ENCODE measurements at regions not wholly inside any gene's neighbourhood (a gene's known extent, or its start where the extent isn't known, plus 50 kb on each side); places are given as distances from the start of the nearest gene placed in this dataset.

- Mint-ChIP-seq H3K27me3 (ENCODE audit: low read depth in 2 of 2) (no peaks in the 10 kb centered on the region), H3K4me3 (no peak overlapping the region)
Measured at GRCh38 chr7:136526408-136527105, 341.9 kb upstream of the CHRM2 start.

DNA sequence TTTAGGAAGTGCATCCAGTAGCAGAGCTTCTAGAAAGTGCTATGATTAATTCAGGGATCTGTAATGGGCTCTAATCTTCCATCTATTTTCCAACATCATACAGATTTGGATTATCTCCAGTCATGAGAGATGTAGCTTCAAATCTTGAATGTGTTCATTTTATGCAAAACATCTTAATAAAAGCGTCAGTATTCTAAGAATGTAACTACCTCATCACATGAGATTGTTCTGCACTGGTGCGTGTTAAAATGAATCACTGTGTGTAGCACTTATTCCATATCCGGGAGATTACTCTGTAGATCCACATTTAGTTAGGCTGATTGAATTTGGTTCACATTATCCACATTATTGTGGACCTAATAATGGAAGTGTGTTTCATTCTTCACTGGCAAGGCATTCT, 344.9 kb upstream of the CHRM2 start:
- H3K4me1 Mint-ChIP-seq, result no peaks in the 10 kb centered on the region
- DNase-seq (no peak), ATAC-seq (no peak)
- no peaks in the 10 kb centered on the region for H3K36me3 Mint-ChIP-seq
- H3K9me3 Mint-ChIP-seq, result peaks cover 9 to 28% of the 10 kb centered on the region in 2 donors
- intact Hi-C loops (cut with micrococcal nuclease), result no loop called here
- H3K4me3 Mint-ChIP-seq, result no peak overlapping the region
- Histone ChIP-seq H3K9me3 (ENCODE audit: control insufficient read depth, insufficient read depth, low read length) (peaks cover 14% of the 10 kb centered on the region), H3K27me3 (ENCODE audit: control insufficient read depth, insufficient read depth, low read length) (no peaks in the 10 kb centered on the region), H3K4me1 (ENCODE audit: control insufficient read depth, insufficient read depth, low read length) (no peaks in the 10 kb centered on the region), H3K27ac (ENCODE audit: low read length) (no peak overlapping the region), H3K36me3 (ENCODE audit: control insufficient read depth, insufficient read depth, low read length) (no peaks in the 10 kb centered on the region), H3K4me3 (ENCODE audit: low read length) (no peak overlapping the region)
- H3K27ac Mint-ChIP-seq, result no peak overlapping the region
- no peaks in the 10 kb centered on the region for H3K27me3 Mint-ChIP-seq (ENCODE audit: low read depth in 2 of 2)
- no peak for TF ChIP-seq CTCF (IDR thresholded peaks at IDR 0.05)
- 94% methylated on average over 3 of the region's 3 CpGs for WGBS (ENCODE audit: insufficient coverage)

More at GRCh38 chr7:136526408-136527105, 341.9 kb upstream of the CHRM2 start:
- no peaks in the 10 kb centered on the region for H3K4me1 ChIP-seq (ENCODE audit: control insufficient read depth, insufficient read depth, low read length)
- no peak overlapping the region for H3K27ac Mint-ChIP-seq
- intact Hi-C loops (cut with micrococcal nuclease), result no loop called here
- ATAC-seq (no peak), DNase-seq (no peak)
- 86% methylated on average over 7 of the region's 7 CpGs for WGBS (ENCODE audit: insufficient coverage)
- H3K4me3 ChIP-seq (ENCODE audit: low read length), result no peak overlapping the region
- H3K9me3 ChIP-seq (ENCODE audit: control insufficient read depth, insufficient read depth, low read length), result peaks cover 14% of the 10 kb centered on the region
- TF ChIP-seq CTCF (IDR thresholded peaks at IDR 0.05), result no peak
- H3K4me1 Mint-ChIP-seq, result no peaks in the 10 kb centered on the region
- peaks cover 7 to 23% of the 10 kb centered on the region in 2 donors for H3K9me3 Mint-ChIP-seq
- H3K36me3 Mint-ChIP-seq, result no peaks in the 10 kb centered on the region
- H3K36me3 ChIP-seq (ENCODE audit: control insufficient read depth, insufficient read depth, low read length), result no peaks in the 10 kb centered on the region
- no peak overlapping the region for H3K27ac ChIP-seq (ENCODE audit: low read length)
- no peaks in the 10 kb centered on the region for H3K27me3 ChIP-seq (ENCODE audit: control insufficient read depth, insufficient read depth, low read length)

DNA sequence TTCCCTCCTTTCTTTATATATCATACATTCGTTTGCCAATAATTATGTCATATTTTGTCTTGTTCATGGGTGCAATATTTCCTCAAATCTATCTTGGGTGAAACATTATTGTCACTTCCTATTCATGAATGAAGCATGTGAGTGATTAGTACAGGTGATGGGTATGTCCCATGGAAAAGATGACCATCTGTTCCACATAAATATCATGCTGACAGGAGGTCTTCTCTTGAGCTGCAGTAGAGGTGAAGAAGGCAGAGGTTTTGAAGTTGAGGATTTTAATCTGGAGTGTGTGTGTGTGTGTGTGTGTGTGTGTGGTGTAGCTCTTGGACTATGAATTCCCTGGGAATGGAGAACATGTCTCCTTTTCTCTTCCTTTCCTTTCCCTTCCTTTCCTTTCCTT, 350.5 kb upstream of the CHRM2 start:
- no peak overlapping the region for H3K4me3 Mint-ChIP-seq
- Histone ChIP-seq H3K27ac (ENCODE audit: low read length) (no peak overlapping the region), H3K36me3 (ENCODE audit: control insufficient read depth, insufficient read depth, low read length) (no peaks in the 10 kb centered on the region), H3K4me3 (ENCODE audit: low read length) (no peak overlapping the region), H3K4me1 (ENCODE audit: control insufficient read depth, insufficient read depth, low read length) (no peaks in the 10 kb centered on the region), H3K9me3 (ENCODE audit: control insufficient read depth, insufficient read depth, low read length) (peaks cover 4% of the 10 kb centered on the region), H3K27me3 (ENCODE audit: control insufficient read depth, insufficient read depth, low read length) (no peaks in the 10 kb centered on the region)
- no peak for DNase-seq
- no peak for TF ChIP-seq CTCF (IDR thresholded peaks at IDR 0.05)
- intact Hi-C loops (cut with micrococcal nuclease), result no loop called here
- H3K27me3 Mint-ChIP-seq (ENCODE audit: low read depth in 2 of 2), result no peaks in the 10 kb centered on the region
- no CpG with 5 or more reads among the region's 1 CpG for WGBS (ENCODE audit: insufficient coverage)
- H3K27ac Mint-ChIP-seq, result no peak overlapping the region
- ATAC-seq, result no peak
- no peaks in the 10 kb centered on the region for H3K36me3 Mint-ChIP-seq
- H3K4me1 Mint-ChIP-seq, result no peaks in the 10 kb centered on the region
- peaks cover 17% of the 10 kb centered on the region in 2 donors for H3K9me3 Mint-ChIP-seq

- 97% methylated on average over 2 of the region's 2 CpGs for WGBS (ENCODE audit: insufficient coverage)
- TF ChIP-seq CTCF (IDR thresholded peaks at IDR 0.05), result no peak
- Mint-ChIP-seq H3K36me3 (no peaks in the 10 kb centered on the region), H3K27me3 (ENCODE audit: low read depth in 2 of 2) (no peaks in the 10 kb centered on the region), H3K9me3 (peaks cover 16 to 17% of the 10 kb centered on the region in 2 donors), H3K27ac (no peak overlapping the region), H3K4me3 (no peak overlapping the region), H3K4me1 (no peaks in the 10 kb centered on the region)
- Histone ChIP-seq H3K9me3 (ENCODE audit: control insufficient read depth, insufficient read depth, low read length) (peaks cover 13% of the 10 kb centered on the region), H3K4me3 (ENCODE audit: low read length) (no peak overlapping the region), H3K4me1 (ENCODE audit: control insufficient read depth, insufficient read depth, low read length) (no peaks in the 10 kb centered on the region), H3K36me3 (ENCODE audit: control insufficient read depth, insufficient read depth, low read length) (no peaks in the 10 kb centered on the region), H3K27me3 (ENCODE audit: control insufficient read depth, insufficient read depth, low read length) (no peaks in the 10 kb centered on the region), H3K27ac (ENCODE audit: low read length) (no peak overlapping the region)
- DNase-seq (no peak), ATAC-seq (no peak)
- intact Hi-C loops (cut with micrococcal nuclease), result no loop called here
Measured at GRCh38 chr7:136514776-136515175, 353.7 kb upstream of the CHRM2 start.

Measured in natural killer cell (primary cell).